ENCODE measurements at regions not wholly inside any gene's neighbourhood (a gene's known extent, or its start where the extent isn't known, plus 50 kb on each side); places are given as distances from the start of the nearest gene placed in this dataset.

GRCh38 chr7:35498416-35498815 lies 196.5 kb downstream of the HERPUD2 start:
- DNase-seq, result no peak

GRCh38 chr7:35495844-35496243 lies 199.1 kb downstream of the HERPUD2 start:
- DNase-seq, result no peak

- DNase-seq, result peak; percentile 31
Measured at GRCh38 chr7:35495377-35495776, 199.6 kb downstream of the HERPUD2 start.

- DNase-seq, result no peak
Measured at GRCh38 chr7:35494407-35494806, 200.5 kb downstream of the HERPUD2 start.

- DNase-seq, result peak; percentile 77
Measured at GRCh38 chr7:35492451-35493175, 202.3 kb downstream of the HERPUD2 start.

GRCh38 chr7:35491233-35491632 lies 203.7 kb downstream of the HERPUD2 start:
- no peak for DNase-seq

- no peak for DNase-seq
Measured at GRCh38 chr7:35487841-35488240, 207.1 kb downstream of the HERPUD2 start.

GRCh38 chr7:35487402-35487801 lies 207.5 kb downstream of the HERPUD2 start:
- DNase-seq, result no peak

- DNase-seq, result no peak
Measured at GRCh38 chr7:35485436-35485835, 209.5 kb downstream of the HERPUD2 start.

- DNase-seq, result no peak
Measured at GRCh38 chr7:35483568-35483967, 211.4 kb downstream of the HERPUD2 start.

GRCh38 chr7:35482231-35482630 lies 212.7 kb downstream of the HERPUD2 start:
- no peak for DNase-seq

GRCh38 chr7:35480806-35481205 lies 214.1 kb downstream of the HERPUD2 start:
- DNase-seq, result no peak

GRCh38 chr7:35477609-35478008 lies 217.3 kb downstream of the HERPUD2 start:
- no peak for DNase-seq

GRCh38 chr7:35474100-35474499 lies 220.2 kb upstream of the TBX20 start:
- no peak for DNase-seq

- DNase-seq, result no peak
Measured at GRCh38 chr7:35468606-35469005, 214.7 kb upstream of the TBX20 start.

GRCh38 chr7:35467456-35467978 lies 213.6 kb upstream of the TBX20 start:
- no peak for DNase-seq

GRCh38 chr7:35465791-35466336 lies 212.0 kb upstream of the TBX20 start:
- no peak for DNase-seq

- no peak for DNase-seq
Measured at GRCh38 chr7:35463751-35464150, 209.9 kb upstream of the TBX20 start.

GRCh38 chr7:35463176-35463700 lies 209.3 kb upstream of the TBX20 start:
- DNase-seq, result no peak

GRCh38 chr7:35454575-35455385 lies 200.9 kb upstream of the TBX20 start:
- DNase-seq, result no peak

GRCh38 chr7:35450456-35451214 lies 196.7 kb upstream of the TBX20 start:
- peak; percentile 49 for DNase-seq

GRCh38 chr7:35448486-35448885 lies 194.6 kb upstream of the TBX20 start:
- no peak for DNase-seq

GRCh38 chr7:35446091-35446490 lies 192.2 kb upstream of the TBX20 start:
- no peak for DNase-seq
